Hepatocyte (in vitro differentiated cells): ENCODE measurements at regions not wholly inside any gene's neighbourhood (a gene's known extent, or its start where the extent isn't known, plus 50 kb on each side); places are given as distances from the start of the nearest gene placed in this dataset.

Experiments used
- DNase-seq: peaks from one replicate; pipeline ENCODE4 v3.0.0-alpha.2; 2016; ENCODE audit warnings: low spot score
- H2AFZ ChIP-seq: fragments of 200-600 bp; sonication (generic); 2 replicates; pipeline ENCODE4 v1.6.0; 2016; ENCODE audit warnings: antibody characterized with exemption, mild to moderate bottlenecking
- H3K27ac ChIP-seq: fragments of 200-600 bp; sonication (generic); 2 replicates; pipeline ENCODE4 v1.5.1; 2016; ENCODE audit warnings: mild to moderate bottlenecking
- H3K27me3 ChIP-seq: fragments of 200-600 bp; sonication (generic); 2 replicates; pipeline ENCODE4 v1.6.1; 2016
- H3K36me3 ChIP-seq: fragments of 200-600 bp; sonication (generic); replicated peaks from 2 replicates; pipeline ENCODE4 v1.5.1; 2016; ENCODE audit warnings: low read depth; ENCODE audit not compliant: insufficient read depth
- H3K4me1 ChIP-seq: fragments of 200-600 bp; sonication (generic); 2 replicates; pipeline ENCODE4 v1.5.1; 2016; ENCODE audit warnings: mild to moderate bottlenecking, moderate library complexity; ENCODE audit not compliant: insufficient read depth
- H3K4me2 ChIP-seq: fragments of 200-600 bp; sonication (generic); 2 replicates; pipeline ENCODE4 v1.6.0; 2016
- H3K4me3 ChIP-seq: fragments of 200-600 bp; sonication (generic); 2 replicates; pipeline ENCODE4 v1.5.1; 2016; ENCODE audit warnings: mild to moderate bottlenecking
- H3K79me2 ChIP-seq: fragments of 200-600 bp; sonication (generic); 2 replicates; pipeline ENCODE4 v1.6.0; 2017; ENCODE audit warnings: mild to moderate bottlenecking
- H3K9me2 ChIP-seq: fragments of 200-600 bp; sonication (generic); replicated peaks from 2 replicates; pipeline ENCODE4 v1.6.0; 2017; ENCODE audit warnings: mild to moderate bottlenecking; ENCODE audit not compliant: insufficient read depth
- H3K9me3 ChIP-seq: fragments of 200-600 bp; sonication (generic); 2 replicates; pipeline ENCODE4 v1.5.1; 2016; ENCODE audit warnings: low read depth, mild to moderate bottlenecking
- H4K20me1 ChIP-seq: fragments of 200-600 bp; sonication (generic); 2 replicates; pipeline ENCODE4 v1.6.0; 2016; ENCODE audit warnings: mild to moderate bottlenecking; ENCODE audit not compliant: insufficient read depth, poor library complexity, severe bottlenecking
- CTCF ChIP-seq: fragments of 200-600 bp; sonication (generic); IDR thresholded peaks from 2 replicates; pipeline ENCODE4 v1.5.1; 2016; ENCODE audit warnings: antibody characterized with exemption, mild to moderate bottlenecking; ENCODE audit not compliant: poor library complexity
- EZH2 ChIP-seq: fragments of 200-600 bp; sonication (generic); IDR thresholded peaks from 2 replicates; pipeline ENCODE4 v1.6.1; 2016; ENCODE audit warnings: antibody characterized with exemption, mild to moderate bottlenecking, borderline replicate concordance
- EZH2phosphoT487 ChIP-seq: fragments of 200-600 bp; sonication (generic); IDR thresholded peaks from one replicate; pipeline ENCODE4 v1.6.1; 2018; ENCODE audit warnings: antibody characterized with exemption, mild to moderate bottlenecking, low read depth, moderate library complexity; ENCODE audit not compliant: unreplicated experiment, severe bottlenecking
- WGBS: methylation state at CpG from one replicate; pipeline ENCODE4 v1.1.6; 2016; ENCODE audit warnings: low lambda C conversion rate; ENCODE audit errors: missing lambda C conversion rate; 5-methylcytosine and 5-hydroxymethylcytosine counted together

GRCh38 chr4:188266386-188266785 lies 127.1 kb downstream of the TRIML1 start:
- Histone ChIP-seq H3K9me3 (no peaks in the 10 kb centered on the region), H3K4me2 (no peak overlapping the region), H2AFZ (no peak overlapping the region), H3K4me1 (no peaks in the 10 kb centered on the region), H4K20me1 (no peaks in the 10 kb centered on the region), H3K9me2 (no peaks in the 10 kb centered on the region), H3K27ac (no peak overlapping the region), H3K4me3 (no peak overlapping the region), H3K79me2 (no peaks in the 10 kb centered on the region), H3K36me3 (no peaks in the 10 kb centered on the region), H3K27me3 (no peaks in the 10 kb centered on the region)
- 65% methylated on average over 6 of the region's 6 CpGs for WGBS
- no peak for TF ChIP-seq EZH2
- no peak for TF ChIP-seq CTCF
- no peak for TF ChIP-seq EZH2phosphoT487
- no peak for DNase-seq

- H3K4me2 ChIP-seq = no peak overlapping the region
- no peaks in the 10 kb centered on the region for H3K27me3 ChIP-seq
- no peak overlapping the region for H3K4me3 ChIP-seq
- no peaks in the 10 kb centered on the region for H3K4me1 ChIP-seq
- no peaks in the 10 kb centered on the region for H3K79me2 ChIP-seq
- H2AFZ ChIP-seq = no peak overlapping the region
- no peaks in the 10 kb centered on the region for H4K20me1 ChIP-seq
- TF ChIP-seq CTCF (no peak), EZH2phosphoT487 (no peak), EZH2 (no peak)
- no peak overlapping the region for H3K27ac ChIP-seq
- no peaks in the 10 kb centered on the region for H3K36me3 ChIP-seq
- no peaks in the 10 kb centered on the region for H3K9me3 ChIP-seq
- WGBS = 85% methylated on average over 13 of the region's 13 CpGs
- no peak for DNase-seq
- no peaks in the 10 kb centered on the region for H3K9me2 ChIP-seq
Observed at GRCh38 chr4:188268131-188268908, 129.1 kb downstream of the TRIML1 start.

- Histone ChIP-seq H3K9me3 (no peaks in the 10 kb centered on the region), H3K4me3 (no peak overlapping the region), H3K27me3 (no peaks in the 10 kb centered on the region), H3K4me2 (no peak overlapping the region), H3K9me2 (no peaks in the 10 kb centered on the region), H3K4me1 (no peaks in the 10 kb centered on the region), H4K20me1 (no peaks in the 10 kb centered on the region), H3K36me3 (no peaks in the 10 kb centered on the region), H2AFZ (no peak overlapping the region), H3K79me2 (no peaks in the 10 kb centered on the region), H3K27ac (no peak overlapping the region)
- no peak for DNase-seq
- TF ChIP-seq EZH2 (no peak), CTCF (no peak), EZH2phosphoT487 (no peak)
- WGBS = 94% methylated on average over 30 of the region's 30 CpGs
Observed at GRCh38 chr4:188270273-188271069, 131.2 kb downstream of the TRIML1 start.
